Panc1 (cell line): ENCODE measurements at regions not wholly inside any gene's neighbourhood (a gene's known extent, or its start where the extent isn't known, plus 50 kb on each side); places are given as distances from the start of the nearest gene placed in this dataset.

Experiments used
- ATAC-seq: fragments of 200-7000 bp; cut with Tn5 transposase; 2 replicates; pipeline ENCODE4 v1.9.1; 2020; ENCODE audit warnings: mild to moderate bottlenecking, moderate library complexity
- BruUV-seq: library from RNA; stranded (reverse); fragments of 400-500 nt; replicated peaks from 2 replicates; lab custom pipeline; 2021; lab: Mats Ljungman, UMichigan
- CTCF ChIA-PET: fragments of 300-600 bp; sonication (Branson Sonifier 250); formaldehyde crosslinking; loops from one replicate; lab custom pipeline; 2022; ENCODE audit warnings: antibody characterized with exemption; lab: Charles Lee
- POLR2A ChIA-PET: fragments of 300-600 bp; sonication (Branson Sonifier 250); formaldehyde crosslinking; loops from one replicate; lab custom pipeline; 2022; ENCODE audit warnings: antibody characterized with exemption; lab: Charles Lee
- DNase-seq: peaks from one replicate; pipeline ENCODE4 v3.0.0-alpha.2; 2010; ENCODE audit warnings: low read depth, low spot score
- H3K27ac ChIP-seq: 2 replicates; pipeline ENCODE4 v1.5.1; 2011; ENCODE audit warnings: mild to moderate bottlenecking, low read length, inconsistent platforms
- H3K27me3 ChIP-seq: fragments of 200-500 bp; sonication (Bioruptor generic); 2 replicates; pipeline ENCODE4 v1.6.0; 2014; ENCODE audit warnings: low read length, inconsistent platforms; ENCODE audit not compliant: control insufficient read depth, insufficient read depth
- H3K36me3 ChIP-seq: fragments of 200-500 bp; sonication (Bioruptor generic); 2 replicates; pipeline ENCODE4 v1.5.1; 2014; ENCODE audit warnings: inconsistent platforms, mild to moderate bottlenecking, low read length, moderate library complexity; ENCODE audit not compliant: control insufficient read depth, insufficient read depth
- H3K4me1 ChIP-seq: 2 replicates; pipeline ENCODE4 v1.5.1; 2011; ENCODE audit warnings: inconsistent platforms, mild to moderate bottlenecking, low read length, moderate library complexity; ENCODE audit not compliant: control insufficient read depth, insufficient read depth
- H3K4me3 ChIP-seq, 2 experiments: 2 replicates each; pipeline ENCODE4 v1.5.1; 2011 to 2012; ENCODE audit warnings: low read depth in 2 of 2, low read length in 2 of 2, mild to moderate bottlenecking in 2 of 2, inconsistent platforms in 1 of 2, moderate library complexity in 1 of 2
- H3K9me3 ChIP-seq: fragments of 200-500 bp; sonication (Bioruptor generic); 2 replicates; pipeline ENCODE4 v1.5.1; 2014; ENCODE audit warnings: low read depth, mild to moderate bottlenecking, inconsistent platforms, low read length, moderate library complexity; ENCODE audit not compliant: control insufficient read depth, insufficient read depth
- POLR2AphosphoS5 ChIP-seq: IDR thresholded peaks from 2 replicates; pipeline ENCODE4 v1.6.1; 2012; ENCODE audit warnings: mild to moderate bottlenecking, low read depth, low read length, moderate library complexity
- SIN3A ChIP-seq: IDR thresholded peaks from 2 replicates; pipeline ENCODE4 v1.6.1; 2012; ENCODE audit warnings: low read depth, mild to moderate bottlenecking, low read length, moderate library complexity, borderline replicate concordance; ENCODE audit not compliant: insufficient read depth
- TCF7L2 ChIP-seq: IDR thresholded peaks from 2 replicates; pipeline ENCODE4 v1.6.1; 2011; ENCODE audit warnings: mild to moderate bottlenecking, low read depth, low read length, inconsistent platforms
- in situ Hi-C: cut with HindIII; loops from 2 replicates; pipeline ENCODE4 v1.10.0; 2016; ENCODE audit warnings: low sequenced_read_pairs, low pct_unique_long_range_greater_than_20kb
- intact Hi-C: fragments of 100-400 bp; cut with micrococcal nuclease; formaldehyde crosslinking; loops from one replicate; pipeline ENCODE4 v1.10.0; 2022; ENCODE audit not compliant: unreplicated experiment
- TF ChIP-seq, protein P1 (sequence below), 2 experiments: IDR thresholded peaks; 2 replicates each; pipeline ENCODE4 v1.6.1; 2011 to 2012; ENCODE audit warnings: low read depth in 2 of 2, control low read depth in 1 of 2, low read length in 1 of 2, mild to moderate bottlenecking in 1 of 2, moderate library complexity in 1 of 2; ENCODE audit not compliant: insufficient read depth in 1 of 2
- TF ChIP-seq, protein P2 (sequence below): fragments of 450-650 bp; IDR thresholded peaks from 2 replicates; pipeline ENCODE4 v1.5.1; 2017; ENCODE audit warnings: mild to moderate bottlenecking

DNA sequence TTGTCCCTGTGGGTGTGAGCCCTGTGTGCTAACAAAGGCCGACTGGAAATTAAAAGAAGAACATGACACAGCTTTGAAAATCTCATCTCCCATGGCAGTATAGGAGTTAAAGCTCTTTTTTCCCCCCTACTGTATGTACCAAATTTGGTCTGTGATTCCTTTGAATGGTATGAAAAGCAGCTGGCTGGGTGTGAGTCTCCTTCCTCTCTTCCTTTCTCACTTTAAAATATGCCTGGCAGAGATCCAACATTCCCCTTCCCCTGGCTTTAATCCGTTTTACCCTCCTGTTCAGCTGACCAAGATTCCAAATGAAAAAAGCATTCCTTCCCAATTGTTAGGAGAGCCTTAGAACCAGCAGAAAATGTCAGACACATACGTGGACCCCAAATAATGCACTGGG is 225.0 kb upstream of the CELF2 start:
- no peak for DNase-seq
- H3K4me1 ChIP-seq, result no peaks in the 10 kb centered on the region
- H3K36me3 ChIP-seq, result no peaks in the 10 kb centered on the region
- H3K27ac ChIP-seq, result no peak overlapping the region
- H3K9me3 ChIP-seq, result no peaks in the 10 kb centered on the region
- CTCF ChIA-PET, result no interaction called here
- no peak for ATAC-seq
- in situ Hi-C loops (no loop called here), intact Hi-C loops (no loop called here)
- H3K4me3 ChIP-seq, result no peak overlapping the region
- no TSS peak for BruUV-seq
- POLR2A ChIA-PET, result no interaction called here
- H3K27me3 ChIP-seq, result no peaks in the 10 kb centered on the region
- TF ChIP-seq SIN3A (no peak), TCF7L2 (no peak), POLR2AphosphoS5 (no peak)
- TF ChIP-seq, protein P1, sequence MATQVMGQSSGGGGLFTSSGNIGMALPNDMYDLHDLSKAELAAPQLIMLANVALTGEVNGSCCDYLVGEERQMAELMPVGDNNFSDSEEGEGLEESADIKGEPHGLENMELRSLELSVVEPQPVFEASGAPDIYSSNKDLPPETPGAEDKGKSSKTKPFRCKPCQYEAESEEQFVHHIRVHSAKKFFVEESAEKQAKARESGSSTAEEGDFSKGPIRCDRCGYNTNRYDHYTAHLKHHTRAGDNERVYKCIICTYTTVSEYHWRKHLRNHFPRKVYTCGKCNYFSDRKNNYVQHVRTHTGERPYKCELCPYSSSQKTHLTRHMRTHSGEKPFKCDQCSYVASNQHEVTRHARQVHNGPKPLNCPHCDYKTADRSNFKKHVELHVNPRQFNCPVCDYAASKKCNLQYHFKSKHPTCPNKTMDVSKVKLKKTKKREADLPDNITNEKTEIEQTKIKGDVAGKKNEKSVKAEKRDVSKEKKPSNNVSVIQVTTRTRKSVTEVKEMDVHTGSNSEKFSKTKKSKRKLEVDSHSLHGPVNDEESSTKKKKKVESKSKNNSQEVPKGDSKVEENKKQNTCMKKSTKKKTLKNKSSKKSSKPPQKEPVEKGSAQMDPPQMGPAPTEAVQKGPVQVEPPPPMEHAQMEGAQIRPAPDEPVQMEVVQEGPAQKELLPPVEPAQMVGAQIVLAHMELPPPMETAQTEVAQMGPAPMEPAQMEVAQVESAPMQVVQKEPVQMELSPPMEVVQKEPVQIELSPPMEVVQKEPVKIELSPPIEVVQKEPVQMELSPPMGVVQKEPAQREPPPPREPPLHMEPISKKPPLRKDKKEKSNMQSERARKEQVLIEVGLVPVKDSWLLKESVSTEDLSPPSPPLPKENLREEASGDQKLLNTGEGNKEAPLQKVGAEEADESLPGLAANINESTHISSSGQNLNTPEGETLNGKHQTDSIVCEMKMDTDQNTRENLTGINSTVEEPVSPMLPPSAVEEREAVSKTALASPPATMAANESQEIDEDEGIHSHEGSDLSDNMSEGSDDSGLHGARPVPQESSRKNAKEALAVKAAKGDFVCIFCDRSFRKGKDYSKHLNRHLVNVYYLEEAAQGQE (IDR thresholded peaks at IDR 0.05; ENCODE audit: insufficient read depth in 1 of 2, low read depth in 2 of 2, low read length in 1 of 2), result no peak
- TF ChIP-seq, protein P2, sequence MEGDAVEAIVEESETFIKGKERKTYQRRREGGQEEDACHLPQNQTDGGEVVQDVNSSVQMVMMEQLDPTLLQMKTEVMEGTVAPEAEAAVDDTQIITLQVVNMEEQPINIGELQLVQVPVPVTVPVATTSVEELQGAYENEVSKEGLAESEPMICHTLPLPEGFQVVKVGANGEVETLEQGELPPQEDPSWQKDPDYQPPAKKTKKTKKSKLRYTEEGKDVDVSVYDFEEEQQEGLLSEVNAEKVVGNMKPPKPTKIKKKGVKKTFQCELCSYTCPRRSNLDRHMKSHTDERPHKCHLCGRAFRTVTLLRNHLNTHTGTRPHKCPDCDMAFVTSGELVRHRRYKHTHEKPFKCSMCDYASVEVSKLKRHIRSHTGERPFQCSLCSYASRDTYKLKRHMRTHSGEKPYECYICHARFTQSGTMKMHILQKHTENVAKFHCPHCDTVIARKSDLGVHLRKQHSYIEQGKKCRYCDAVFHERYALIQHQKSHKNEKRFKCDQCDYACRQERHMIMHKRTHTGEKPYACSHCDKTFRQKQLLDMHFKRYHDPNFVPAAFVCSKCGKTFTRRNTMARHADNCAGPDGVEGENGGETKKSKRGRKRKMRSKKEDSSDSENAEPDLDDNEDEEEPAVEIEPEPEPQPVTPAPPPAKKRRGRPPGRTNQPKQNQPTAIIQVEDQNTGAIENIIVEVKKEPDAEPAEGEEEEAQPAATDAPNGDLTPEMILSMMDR, result no peak

DNA sequence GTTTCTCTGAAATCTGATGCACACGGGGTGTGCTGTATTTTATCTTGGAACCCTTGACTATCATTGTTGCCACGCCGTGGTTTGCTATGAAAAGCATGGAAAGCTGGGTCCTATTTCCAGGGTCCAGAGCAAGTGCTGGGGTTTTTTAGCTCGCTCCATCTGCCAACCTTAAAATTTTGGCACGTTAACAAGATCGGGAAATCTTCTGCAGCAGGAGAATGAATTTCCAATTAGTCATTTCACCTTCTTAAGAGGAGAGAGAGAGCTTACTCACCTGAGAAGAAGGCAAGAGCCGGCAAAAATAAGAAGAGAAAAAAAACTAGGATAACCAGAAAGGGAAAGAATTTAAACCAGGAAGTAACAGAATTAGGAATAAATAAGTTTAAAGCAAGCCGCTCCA is 223.6 kb upstream of the CELF2 start:
- no TSS peak for BruUV-seq
- ATAC-seq (no peak), DNase-seq (no peak)
- Histone ChIP-seq H3K27me3 (no peaks in the 10 kb centered on the region), H3K9me3 (no peaks in the 10 kb centered on the region), H3K4me3 (no peak overlapping the region), H3K4me1 (no peaks in the 10 kb centered on the region), H3K36me3 (no peaks in the 10 kb centered on the region), H3K27ac (no peak overlapping the region)
- ChIA-PET POLR2A (no interaction called here), CTCF (no interaction called here)
- in situ Hi-C loops, result no loop called here
- intact Hi-C loops, result no loop called here
- TF ChIP-seq TCF7L2, result no peak
- TF ChIP-seq POLR2AphosphoS5, result no peak
- TF ChIP-seq, protein P2, result no peak
- TF ChIP-seq SIN3A, result no peak
- TF ChIP-seq, protein P1 (IDR thresholded peaks at IDR 0.05; ENCODE audit: insufficient read depth in 1 of 2, low read depth in 2 of 2, low read length in 1 of 2), result no peak
